HG02840 (cell line): ENCODE measurements at regions not wholly inside any gene's neighbourhood (a gene's known extent, or its start where the extent isn't known, plus 50 kb on each side); places are given as distances from the start of the nearest gene placed in this dataset.

ENCODE experiments used
- ATAC-seq: cut with Tn5 transposase; IDR thresholded peaks from one replicate; pipeline ENCODE4 v1.9.1; 2021; ENCODE audit warnings: mild to moderate bottlenecking, moderate library complexity, moderate number of reproducible peaks; ENCODE audit not compliant: unreplicated experiment, low FRiP score

DNA sequence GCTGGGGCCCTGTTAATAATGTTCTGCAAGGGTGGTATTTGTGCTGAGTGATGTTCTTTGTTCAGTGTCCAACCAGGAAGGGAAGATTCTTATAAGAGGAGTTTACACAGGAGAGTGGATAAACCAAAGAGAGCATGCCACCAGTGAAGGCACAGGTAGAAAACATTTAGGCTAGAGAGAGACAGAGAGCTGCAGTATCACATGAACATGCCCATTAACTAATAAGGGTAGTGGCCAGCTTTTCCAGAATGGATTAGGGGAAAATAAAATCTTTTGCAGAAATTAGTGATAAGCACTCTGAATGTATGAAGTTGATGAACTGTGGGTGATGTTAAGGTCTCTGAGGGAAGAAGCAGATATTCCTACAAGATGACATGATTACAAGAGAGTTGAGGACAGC, 54.1 kb upstream of the PRLR start:
- no peak for ATAC-seq

DNA sequence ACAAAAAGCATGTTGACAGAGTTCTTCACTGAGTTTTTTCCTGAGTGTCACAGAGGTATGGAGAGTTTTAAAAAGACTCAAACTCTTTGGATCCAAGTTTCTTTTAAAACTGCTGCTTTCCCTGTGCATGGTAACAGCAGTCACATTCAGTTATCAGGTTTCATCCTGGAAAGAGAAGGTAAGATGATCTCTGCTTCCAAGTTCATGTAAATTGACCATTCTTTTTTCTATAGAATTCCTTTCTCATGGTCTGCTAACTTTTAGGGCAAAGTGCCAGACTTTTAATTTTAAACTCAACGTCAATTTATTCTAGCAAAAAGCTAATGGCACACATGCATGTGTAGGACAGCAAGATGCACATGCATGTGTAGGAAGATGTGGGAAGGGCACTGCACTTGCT, 52.5 kb upstream of the PRLR start:
- no peak for ATAC-seq

DNA sequence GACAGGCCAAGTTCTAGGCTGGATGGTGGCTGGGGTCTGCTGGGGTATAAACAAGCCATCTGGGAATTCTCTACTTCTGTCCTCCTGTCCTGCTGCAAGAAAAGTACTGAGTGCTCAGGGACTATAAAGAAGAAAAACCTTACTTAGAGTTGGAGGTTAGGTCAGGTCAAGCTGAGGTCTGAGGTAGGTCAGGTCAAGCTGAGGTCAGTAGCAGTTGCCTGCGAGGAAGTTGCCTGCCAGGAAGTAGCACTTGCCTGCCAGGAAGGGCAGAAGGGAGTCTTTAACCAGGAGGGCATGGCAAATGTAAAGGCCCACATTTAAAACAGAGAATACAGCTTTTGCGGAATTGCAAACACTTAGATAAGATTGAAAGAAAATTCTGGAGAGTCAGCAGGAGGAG, 51.3 kb upstream of the PRLR start:
- ATAC-seq: no peak
